B cell (primary cell): ENCODE measurements at regions not wholly inside any gene's neighbourhood (a gene's known extent, or its start where the extent isn't known, plus 50 kb on each side); places are given as distances from the start of the nearest gene placed in this dataset.

Experiments used
- ATAC-seq: fragments of 200-7000 bp; cut with Tn5 transposase; one replicate; pipeline ENCODE4 v1.10.0; 2021; ENCODE audit warnings: low read depth, mild to moderate bottlenecking, moderate number of reproducible peaks, moderate library complexity
- CTCF ChIA-PET: fragments of 350-600 bp; sonication (Branson Sonifier 250); formaldehyde crosslinking; loops from one replicate; lab custom pipeline; 2021; ENCODE audit warnings: antibody characterized with exemption, inconsistent platforms; lab: Charles Lee
- POLR2A ChIA-PET: fragments of 350-600 bp; sonication (Branson Sonifier 250); formaldehyde crosslinking; loops from one replicate; lab custom pipeline; 2021; ENCODE audit warnings: antibody characterized with exemption; lab: Charles Lee
- DNase-seq: peaks from one replicate; pipeline ENCODE4 v3.0.0; 2013
- H2AFZ ChIP-seq: 2 replicates; pipeline ENCODE4 v1.6.1; 2012; ENCODE audit warnings: mild to moderate bottlenecking, low read depth, low read length; ENCODE audit not compliant: insufficient read depth, poor library complexity, severe bottlenecking
- H3K27ac ChIP-seq, 2 donors: 1 replicate in 1 of 2; 2 replicates in 1 of 2; pipeline ENCODE4 v1.5.1; 2012 to 2013; ENCODE audit warnings: low read length in 2 of 2, mild to moderate bottlenecking in 2 of 2, moderate library complexity in 1 of 2
- H3K27me3 ChIP-seq, 4 experiments: fragments of 200-600 bp in 1 of 4; sonication (generic) in 1 of 4; replicated peaks in 1 of 4; 1 replicate in 2 of 4; 2 replicates in 2 of 4; pipeline versions ENCODE4 v1.6.1 to v1.7.0; 2013 to 2016; ENCODE audit warnings: low read length in 3 of 4, mild to moderate bottlenecking in 2 of 4, mixed read lengths in 1 of 4, moderate library complexity in 1 of 4; ENCODE audit not compliant: insufficient read depth in 4 of 4, control insufficient read depth in 3 of 4; ENCODE audit errors: control extremely low read depth in 1 of 4
- H3K36me3 ChIP-seq, 2 experiments: replicated peaks in 1 of 2; 1 replicate in 1 of 2; 2 replicates in 1 of 2; pipeline versions ENCODE4 v1.6.1 to v1.7.1; 2013; ENCODE audit warnings: low read length in 1 of 2; ENCODE audit not compliant: insufficient read depth in 2 of 2, control insufficient read depth in 1 of 2; ENCODE audit errors: control extremely low read depth in 1 of 2, extremely low read depth in 1 of 2
- H3K4me1 ChIP-seq, 2 donors: fragments of 200-600 bp in 1 of 2; sonication (generic) in 1 of 2; 1 replicate in 1 of 2; 2 replicates in 1 of 2; pipeline versions ENCODE4 v1.5.1 to v1.6.1; 2013 to 2017; ENCODE audit warnings: low read length in 2 of 2; ENCODE audit not compliant: control insufficient read depth in 2 of 2, insufficient read depth in 2 of 2
- H3K4me2 ChIP-seq: replicated peaks from 2 replicates; pipeline ENCODE3; 2012; ENCODE audit warnings: mild to moderate bottlenecking, low read depth, low read length; ENCODE audit not compliant: poor library complexity, severe bottlenecking
- H3K4me3 ChIP-seq, 5 experiments: fragments of 200-600 bp in 1 of 5; sonication (generic) in 1 of 5; 1 replicate in 3 of 5; 2 replicates in 2 of 5; pipeline versions ENCODE4 v1.5.1 to v1.7.0; 2011 to 2016; ENCODE audit warnings: low read length in 4 of 5, mild to moderate bottlenecking in 4 of 5, low read depth in 2 of 5, control low read depth in 1 of 5, moderate library complexity in 1 of 5; ENCODE audit not compliant: insufficient read depth in 1 of 5; ENCODE audit errors: control extremely low read depth in 1 of 5, extremely low read depth in 1 of 5
- H3K79me2 ChIP-seq: fragments of 200-600 bp; sonication (generic); one replicate; pipeline ENCODE4 v1.6.0; 2016; ENCODE audit warnings: low read length; ENCODE audit not compliant: control insufficient read depth, insufficient read depth
- H3K9ac ChIP-seq: fragments of 200-600 bp; sonication (generic); 2 replicates; pipeline ENCODE4 v1.6.1; 2017; ENCODE audit warnings: mild to moderate bottlenecking, low read length, moderate library complexity
- H3K9me3 ChIP-seq, 3 donors: one replicate each; pipeline versions ENCODE4 v1.6.1 to v1.7.1; 2013; ENCODE audit warnings: low read length in 2 of 3; ENCODE audit not compliant: control insufficient read depth in 2 of 3, insufficient read depth in 1 of 3; ENCODE audit errors: control extremely low read depth in 1 of 3
- H4K20me1 ChIP-seq: 2 replicates; pipeline ENCODE4 v1.6.0; 2012; ENCODE audit warnings: mild to moderate bottlenecking, low read length; ENCODE audit not compliant: insufficient read depth, control insufficient read depth, poor library complexity, severe bottlenecking
- H3K27ac Mint-ChIP-seq: one replicate; pipeline ENCODE4 v1.8.0; 2021; ENCODE audit warnings: mixed read lengths
- H3K27me3 Mint-ChIP-seq: one replicate; pipeline ENCODE4 v1.8.0; 2021; ENCODE audit warnings: mixed read lengths
- H3K4me1 Mint-ChIP-seq: one replicate; pipeline ENCODE4 v1.8.0; 2021; ENCODE audit warnings: mixed read lengths
- H3K4me3 Mint-ChIP-seq: one replicate; pipeline ENCODE4 v1.8.0; 2021; ENCODE audit warnings: mixed read lengths
- H3K9me3 Mint-ChIP-seq: one replicate; pipeline ENCODE4 v1.8.0; 2022; ENCODE audit warnings: mixed read lengths; ENCODE audit not compliant: insufficient read depth
- CTCF ChIP-seq: fragments of 200-600 bp; IDR thresholded peaks from one replicate; pipeline ENCODE4 v1.8.0; 2022; ENCODE audit warnings: antibody characterized with exemption, mild to moderate bottlenecking
- EZH2 ChIP-seq: IDR thresholded peaks from 2 replicates; pipeline ENCODE4 v1.6.1; 2012; ENCODE audit warnings: borderline replicate concordance, low read depth, mild to moderate bottlenecking, moderate library complexity, low read length; ENCODE audit not compliant: insufficient read depth, poor library complexity, severe bottlenecking
- WGBS: methylation state at CpG from one replicate; pipeline ENCODE4 v1.1.5; 2013; ENCODE audit warnings: missing lambda C conversion rate; ENCODE audit not compliant: insufficient coverage; 5-methylcytosine and 5-hydroxymethylcytosine counted together
- intact Hi-C: fragments of 100-400 bp; cut with micrococcal nuclease; formaldehyde crosslinking; loops from one replicate; pipeline ENCODE4 v1.10.0; 2022

- no peaks in the 10 kb centered on the region for H3K79me2 ChIP-seq
- ATAC-seq, result no peak
- no peak overlapping the region for H3K4me2 ChIP-seq
- no peaks in the 10 kb centered on the region for H3K27me3 Mint-ChIP-seq
- WGBS, result 100% methylated on average over 2 of the region's 4 CpGs
- POLR2A ChIA-PET, result no interaction called here
- no peak overlapping the region for H3K27ac ChIP-seq
- intact Hi-C loops, result no loop called here
- no peak overlapping the region for H3K9ac ChIP-seq
- H3K27me3 ChIP-seq, result no peaks in the 10 kb centered on the region
- no peak for TF ChIP-seq CTCF
- no peak for TF ChIP-seq EZH2
- H3K27ac Mint-ChIP-seq, result no peak overlapping the region
- no peak overlapping the region for H3K4me3 ChIP-seq
- CTCF ChIA-PET, result no interaction called here
- H3K9me3 Mint-ChIP-seq, result peaks cover 1% of the 10 kb centered on the region
- no peak overlapping the region for H3K4me3 Mint-ChIP-seq
- no peak overlapping the region for H2AFZ ChIP-seq
- H3K9me3 ChIP-seq, result peaks cover 0 to 27% (median 0%) of the 10 kb centered on the region in 3 donors
- H3K4me1 ChIP-seq, result no peaks in the 10 kb centered on the region
- H3K36me3 ChIP-seq, result no peaks in the 10 kb centered on the region
- H3K4me1 Mint-ChIP-seq, result no peaks in the 10 kb centered on the region
- no peaks in the 10 kb centered on the region for H4K20me1 ChIP-seq
- DNase-seq, result no peak
Observed at GRCh38 chr19:28829762-28830161, 383.2 kb downstream of the UQCRFS1 start.

- Histone ChIP-seq H3K9me3 (peaks cover 0 to 27% (median 0%) of the 10 kb centered on the region in 3 donors), H3K4me2 (no peak overlapping the region), H3K27ac (no peak overlapping the region), H3K36me3 (no peaks in the 10 kb centered on the region), H2AFZ (no peak overlapping the region), H3K79me2 (no peaks in the 10 kb centered on the region), H3K4me1 (no peaks in the 10 kb centered on the region), H3K27me3 (no peaks in the 10 kb centered on the region), H4K20me1 (no peaks in the 10 kb centered on the region), H3K9ac (no peak overlapping the region), H3K4me3 (no peak overlapping the region)
- H3K4me1 Mint-ChIP-seq, result no peaks in the 10 kb centered on the region
- no peak for ATAC-seq
- no CpG with 5 or more reads among the region's 1 CpG for WGBS
- ChIA-PET CTCF (no interaction called here), POLR2A (no interaction called here)
- H3K27ac Mint-ChIP-seq, result no peak overlapping the region
- no peak for DNase-seq
- no peak for TF ChIP-seq CTCF
- no peak for TF ChIP-seq EZH2
- no peaks in the 10 kb centered on the region for H3K27me3 Mint-ChIP-seq
- H3K9me3 Mint-ChIP-seq, result peaks cover 1% of the 10 kb centered on the region
- intact Hi-C loops, result no loop called here
- no peak overlapping the region for H3K4me3 Mint-ChIP-seq
Observed at GRCh38 chr19:28829359-28829758, 383.6 kb downstream of the UQCRFS1 start.
